ENCODE measurements at regions not wholly inside any gene's neighbourhood (a gene's known extent, or its start where the extent isn't known, plus 50 kb on each side); places are given as distances from the start of the nearest gene placed in this dataset.

DNA sequence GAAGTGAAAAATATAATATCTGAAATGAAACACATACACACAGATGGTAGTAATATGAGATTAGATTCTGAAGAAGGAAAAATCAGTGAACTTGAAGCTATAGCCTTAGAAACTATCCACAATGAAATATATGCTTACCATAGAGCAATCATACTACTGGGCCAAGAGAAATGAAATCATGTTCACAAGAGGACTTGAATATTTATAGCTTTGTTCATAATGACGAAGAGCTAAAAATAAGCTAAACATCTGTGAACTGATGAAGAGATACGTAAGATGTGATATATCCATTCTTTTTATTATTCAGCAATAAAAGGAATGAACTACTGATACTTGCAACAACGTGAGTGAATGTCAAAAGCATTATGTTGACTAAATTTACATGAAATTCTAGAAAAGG, 92.6 kb upstream of the ALDH1B1 start:
- no peaks in the 10 kb centered on the region for H3K27me3 ChIP-seq (ENCODE audit: insufficient read depth, low read depth)
- H3K4me2 ChIP-seq, result no peak overlapping the region
- no peak overlapping the region for H2AFZ ChIP-seq (ENCODE audit: low read depth)
- no peak overlapping the region for H3K9ac ChIP-seq
- TF ChIP-seq, protein P1, sequence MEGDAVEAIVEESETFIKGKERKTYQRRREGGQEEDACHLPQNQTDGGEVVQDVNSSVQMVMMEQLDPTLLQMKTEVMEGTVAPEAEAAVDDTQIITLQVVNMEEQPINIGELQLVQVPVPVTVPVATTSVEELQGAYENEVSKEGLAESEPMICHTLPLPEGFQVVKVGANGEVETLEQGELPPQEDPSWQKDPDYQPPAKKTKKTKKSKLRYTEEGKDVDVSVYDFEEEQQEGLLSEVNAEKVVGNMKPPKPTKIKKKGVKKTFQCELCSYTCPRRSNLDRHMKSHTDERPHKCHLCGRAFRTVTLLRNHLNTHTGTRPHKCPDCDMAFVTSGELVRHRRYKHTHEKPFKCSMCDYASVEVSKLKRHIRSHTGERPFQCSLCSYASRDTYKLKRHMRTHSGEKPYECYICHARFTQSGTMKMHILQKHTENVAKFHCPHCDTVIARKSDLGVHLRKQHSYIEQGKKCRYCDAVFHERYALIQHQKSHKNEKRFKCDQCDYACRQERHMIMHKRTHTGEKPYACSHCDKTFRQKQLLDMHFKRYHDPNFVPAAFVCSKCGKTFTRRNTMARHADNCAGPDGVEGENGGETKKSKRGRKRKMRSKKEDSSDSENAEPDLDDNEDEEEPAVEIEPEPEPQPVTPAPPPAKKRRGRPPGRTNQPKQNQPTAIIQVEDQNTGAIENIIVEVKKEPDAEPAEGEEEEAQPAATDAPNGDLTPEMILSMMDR (conservative IDR thresholded peaks at IDR 0.05; ENCODE audit: low read depth, low read length), result no peak
- H3K4me1 ChIP-seq (ENCODE audit: low read depth, poor library complexity, severe bottlenecking), result peaks cover 17% of the 10 kb centered on the region
- H3K4me3 ChIP-seq (IDR thresholded peaks at IDR 0.05; ENCODE audit: insufficient read depth, low read depth, low read length), result no peak overlapping the region
- no peaks in the 10 kb centered on the region for H3K36me3 ChIP-seq (ENCODE audit: insufficient read depth)
- no peaks in the 10 kb centered on the region for H4K20me1 ChIP-seq (ENCODE audit: insufficient read depth)
- no peak overlapping the region for H3K27ac ChIP-seq
- H3K79me2 ChIP-seq (ENCODE audit: insufficient read depth, low read depth), result no peaks in the 10 kb centered on the region

- Histone ChIP-seq H3K9ac (no peak overlapping the region), H3K4me2 (no peak overlapping the region)
These were observed 93.6 kb upstream of the ALDH1B1 start for GRCh38 chr9:38298904-38299303.

GRCh38 chr9:38298503-38298902, 94.0 kb upstream of the ALDH1B1 start:
- Histone ChIP-seq H2AFZ (ENCODE audit: low read depth) (no peak overlapping the region), H4K20me1 (ENCODE audit: insufficient read depth) (no peaks in the 10 kb centered on the region), H3K79me2 (ENCODE audit: insufficient read depth, low read depth) (no peaks in the 10 kb centered on the region), H3K4me1 (ENCODE audit: low read depth, poor library complexity, severe bottlenecking) (peaks cover 17% of the 10 kb centered on the region), H3K27ac (no peak overlapping the region), H3K36me3 (ENCODE audit: insufficient read depth) (no peaks in the 10 kb centered on the region), H3K4me3 (IDR thresholded peaks at IDR 0.05; ENCODE audit: insufficient read depth, low read depth, low read length) (no peak overlapping the region), H3K27me3 (ENCODE audit: insufficient read depth, low read depth) (no peaks in the 10 kb centered on the region), H3K9ac (no peak overlapping the region), H3K4me2 (no peak overlapping the region)
- TF ChIP-seq, protein P1 (conservative IDR thresholded peaks at IDR 0.05; ENCODE audit: low read depth, low read length), result no peak

More at GRCh38 chr9:38298904-38299303, 93.6 kb upstream of the ALDH1B1 start:
- no peak overlapping the region for H3K4me3 ChIP-seq (IDR thresholded peaks at IDR 0.05; ENCODE audit: insufficient read depth, low read depth, low read length)
- no peaks in the 10 kb centered on the region for H4K20me1 ChIP-seq (ENCODE audit: insufficient read depth)
- no peaks in the 10 kb centered on the region for H3K79me2 ChIP-seq (ENCODE audit: insufficient read depth, low read depth)
- no peaks in the 10 kb centered on the region for H3K36me3 ChIP-seq (ENCODE audit: insufficient read depth)
- H3K4me1 ChIP-seq (ENCODE audit: low read depth, poor library complexity, severe bottlenecking), result peaks cover 17% of the 10 kb centered on the region
- H3K27ac ChIP-seq, result no peak overlapping the region
- H2AFZ ChIP-seq (ENCODE audit: low read depth), result no peak overlapping the region
- TF ChIP-seq, protein P1 (conservative IDR thresholded peaks at IDR 0.05; ENCODE audit: low read depth, low read length), result no peak
- no peaks in the 10 kb centered on the region for H3K27me3 ChIP-seq (ENCODE audit: insufficient read depth, low read depth)

GRCh38 chr9:38296807-38297206, 95.7 kb upstream of the ALDH1B1 start:
- H3K36me3 ChIP-seq (ENCODE audit: insufficient read depth), result no peaks in the 10 kb centered on the region
- H3K4me2 ChIP-seq, result peak overlapping the region; percentile 89; the same call in 1 of the 2 replicates
- no peaks in the 10 kb centered on the region for H3K79me2 ChIP-seq (ENCODE audit: insufficient read depth, low read depth)
- H3K9ac ChIP-seq, result no peak overlapping the region
- H3K27me3 ChIP-seq (ENCODE audit: insufficient read depth, low read depth), result no peaks in the 10 kb centered on the region
- TF ChIP-seq, protein P1 (conservative IDR thresholded peaks at IDR 0.05; ENCODE audit: low read depth, low read length), result no peak
- H4K20me1 ChIP-seq (ENCODE audit: insufficient read depth), result no peaks in the 10 kb centered on the region
- H3K4me3 ChIP-seq (IDR thresholded peaks at IDR 0.05; ENCODE audit: insufficient read depth, low read depth, low read length), result no peak overlapping the region
- H3K4me1 ChIP-seq (ENCODE audit: low read depth, poor library complexity, severe bottlenecking), result peaks cover 17% of the 10 kb centered on the region
- H3K27ac ChIP-seq, result no peak overlapping the region
- peak overlapping the region; percentile 57; the same call in 1 of the 2 replicates for H2AFZ ChIP-seq (ENCODE audit: low read depth)
